SU-DHL-6 (cell line): ENCODE measurements at regions not wholly inside any gene's neighbourhood (a gene's known extent, or its start where the extent isn't known, plus 50 kb on each side); places are given as distances from the start of the nearest gene placed in this dataset.

Experiments
- H2AFZ ChIP-seq: fragments of 200-600 bp; sonication (generic); 2 replicates; pipeline ENCODE4 v1.6.1; 2014; ENCODE audit warnings: low read depth, mild to moderate bottlenecking, moderate library complexity, mixed read lengths, antibody characterized with exemption, low read length; ENCODE audit not compliant: severe bottlenecking
- H3F3A ChIP-seq: fragments of 200-600 bp; shearing (Covaris generic); 2 replicates; pipeline ENCODE4 v1.6.0; 2016; ENCODE audit warnings: antibody characterized with exemption, mild to moderate bottlenecking; ENCODE audit not compliant: insufficient read depth
- H3K27ac ChIP-seq: fragments of 200-600 bp; sonication (generic); 2 replicates; pipeline ENCODE4 v1.5.1; 2016; ENCODE audit warnings: low read depth, mild to moderate bottlenecking, low read length, moderate library complexity, mixed read lengths
- H3K27me3 ChIP-seq: fragments of 200-600 bp; sonication (generic), shearing (Covaris generic); 2 replicates; pipeline ENCODE4 v1.6.0; 2014; ENCODE audit warnings: mild to moderate bottlenecking, low read length
- H3K36me3 ChIP-seq: fragments of 200-600 bp; sonication (generic); 2 replicates; pipeline ENCODE4 v1.6.1; 2014; ENCODE audit warnings: mild to moderate bottlenecking, low read length, mixed read lengths
- H3K4me2 ChIP-seq: fragments of 300-600, 200-600 bp; shearing (Covaris generic), sonication (generic); 2 replicates; pipeline ENCODE4 v1.6.0; 2014; ENCODE audit warnings: low read length, low read depth, mild to moderate bottlenecking; ENCODE audit not compliant: poor library complexity, severe bottlenecking
- H3K4me3 ChIP-seq: fragments of 200-600 bp; sonication (generic); 2 replicates; pipeline ENCODE4 v1.5.1; 2014; ENCODE audit warnings: antibody characterized with exemption, low read length, mild to moderate bottlenecking, mixed read lengths; ENCODE audit not compliant: insufficient read depth, poor library complexity, severe bottlenecking
- H3K79me2 ChIP-seq: fragments of 200-600 bp; sonication (generic); 2 replicates; pipeline ENCODE4 v1.6.1; 2014; ENCODE audit warnings: mild to moderate bottlenecking, low read length, moderate library complexity; ENCODE audit not compliant: insufficient read depth
- H3K9ac ChIP-seq: fragments of 200-600 bp; sonication (generic); 2 replicates; pipeline ENCODE4 v1.7.0; 2014; ENCODE audit warnings: mild to moderate bottlenecking, low read length
- H3K9me2 ChIP-seq: fragments of 200-600 bp; sonication (generic); replicated peaks from 2 replicates; pipeline ENCODE4 v1.6.1; 2014; ENCODE audit warnings: low read length; ENCODE audit not compliant: insufficient read depth
- H3K9me3 ChIP-seq: fragments of 200-600 bp; sonication (generic); 2 replicates; pipeline ENCODE4 v1.6.1; 2014; ENCODE audit warnings: low read length, mixed read lengths; ENCODE audit not compliant: insufficient read depth
- H4K20me1 ChIP-seq: fragments of 200-600 bp; sonication (generic); 2 replicates; pipeline ENCODE4 v1.6.1; 2014; ENCODE audit warnings: low read depth, mild to moderate bottlenecking, antibody characterized with exemption, low read length, moderate library complexity, mixed read lengths
- CTCF ChIP-seq: fragments of 200-600 bp; sonication (generic); IDR thresholded peaks from one replicate; pipeline ENCODE4 v1.5.1; 2017; ENCODE audit warnings: antibody characterized with exemption, mild to moderate bottlenecking, low read length, moderate library complexity; ENCODE audit not compliant: insufficient read depth, poor library complexity, severe bottlenecking
- EZH2phosphoT487 ChIP-seq: fragments of 200-600 bp; sonication (generic), shearing (Covaris generic); conservative IDR thresholded peaks from 2 replicates; pipeline ENCODE4 v1.6.1; 2018; ENCODE audit warnings: mild to moderate bottlenecking, antibody characterized with exemption, low read length, moderate library complexity, mixed read lengths

- H3K36me3 ChIP-seq, result no peaks in the 10 kb centered on the region
- no peaks in the 10 kb centered on the region for H3K27me3 ChIP-seq
- no peak overlapping the region for H3K9ac ChIP-seq
- no peak overlapping the region for H3K4me2 ChIP-seq
- no peak overlapping the region for H3K27ac ChIP-seq
- no peak overlapping the region for H2AFZ ChIP-seq
- no peaks in the 10 kb centered on the region for H3K9me2 ChIP-seq
- H3K9me3 ChIP-seq, result no peaks in the 10 kb centered on the region
- TF ChIP-seq CTCF (no peak), EZH2phosphoT487 (no peak)
- no peaks in the 10 kb centered on the region for H3F3A ChIP-seq
- no peak overlapping the region for H3K4me3 ChIP-seq
- H4K20me1 ChIP-seq, result no peaks in the 10 kb centered on the region
- H3K79me2 ChIP-seq, result no peaks in the 10 kb centered on the region
Observed at GRCh38 chr16:65213866-65214595, 92.2 kb upstream of the CDH11 start.

GRCh38 chr16:65212791-65213190 lies 90.9 kb upstream of the CDH11 start:
- H3K4me2 ChIP-seq, result no peak overlapping the region
- H3K9me3 ChIP-seq, result no peaks in the 10 kb centered on the region
- no peak overlapping the region for H2AFZ ChIP-seq

GRCh38 chr16:65212240-65212639 lies 90.4 kb upstream of the CDH11 start:
- H3K9ac ChIP-seq, result no peak overlapping the region
- no peaks in the 10 kb centered on the region for H4K20me1 ChIP-seq
- H3K27ac ChIP-seq, result no peak overlapping the region
- no peaks in the 10 kb centered on the region for H3F3A ChIP-seq
- H3K4me3 ChIP-seq, result no peak overlapping the region
- no peaks in the 10 kb centered on the region for H3K36me3 ChIP-seq
- no peak overlapping the region for H2AFZ ChIP-seq
- no peaks in the 10 kb centered on the region for H3K79me2 ChIP-seq
- H3K9me2 ChIP-seq, result no peaks in the 10 kb centered on the region
- TF ChIP-seq CTCF (no peak), EZH2phosphoT487 (no peak)
- no peaks in the 10 kb centered on the region for H3K27me3 ChIP-seq
- H3K4me2 ChIP-seq, result no peak overlapping the region
- H3K9me3 ChIP-seq, result no peaks in the 10 kb centered on the region

More at GRCh38 chr16:65212791-65213190, 90.9 kb upstream of the CDH11 start:
- H3K9me2 ChIP-seq, result no peaks in the 10 kb centered on the region
- H3K79me2 ChIP-seq, result no peaks in the 10 kb centered on the region
- TF ChIP-seq EZH2phosphoT487, result no peak
- TF ChIP-seq CTCF, result no peak
- no peaks in the 10 kb centered on the region for H3K27me3 ChIP-seq
- no peaks in the 10 kb centered on the region for H3K36me3 ChIP-seq
- no peaks in the 10 kb centered on the region for H4K20me1 ChIP-seq
- H3K27ac ChIP-seq, result no peak overlapping the region
- H3K4me3 ChIP-seq, result no peak overlapping the region
- no peak overlapping the region for H3K9ac ChIP-seq
- H3F3A ChIP-seq, result no peaks in the 10 kb centered on the region
